HG03196 (cell line): ENCODE measurements at regions not wholly inside any gene's neighbourhood (a gene's known extent, or its start where the extent isn't known, plus 50 kb on each side); places are given as distances from the start of the nearest gene placed in this dataset.

ENCODE experiments used
- ATAC-seq: cut with Tn5 transposase; IDR thresholded peaks from one replicate; pipeline ENCODE4 v1.9.1; 2021; ENCODE audit not compliant: unreplicated experiment

- ATAC-seq, result no peak
Observed at GRCh38 chr11:95335989-95336388, 105.0 kb upstream of the SESN3 start.

GRCh38 chr11:95331161-95331560, 100.2 kb upstream of the SESN3 start:
- no peak for ATAC-seq

GRCh38 chr11:95330302-95330701, 99.3 kb upstream of the SESN3 start:
- ATAC-seq, result no peak

- no peak for ATAC-seq
Observed at GRCh38 chr11:95327273-95327948, 96.4 kb upstream of the SESN3 start.

- ATAC-seq, result no peak
Observed at GRCh38 chr11:95325777-95326258, 94.8 kb upstream of the SESN3 start.

GRCh38 chr11:95324826-95325225, 93.8 kb upstream of the SESN3 start:
- ATAC-seq, result no peak

- ATAC-seq, result no peak
Observed at GRCh38 chr11:95322539-95322938, 91.5 kb upstream of the SESN3 start.

- ATAC-seq, result no peak
Observed at GRCh38 chr11:95318498-95318897, 87.5 kb upstream of the SESN3 start.

GRCh38 chr11:95308512-95309035, 77.6 kb upstream of the SESN3 start:
- ATAC-seq, result no peak

- ATAC-seq, result no peak
Observed at GRCh38 chr11:95307286-95307685, 76.3 kb upstream of the SESN3 start.

- no peak for ATAC-seq
Observed at GRCh38 chr11:95306801-95307200, 75.8 kb upstream of the SESN3 start.

- ATAC-seq, result no peak
Observed at GRCh38 chr11:95306123-95306522, 75.1 kb upstream of the SESN3 start.

GRCh38 chr11:95305705-95306104, 74.7 kb upstream of the SESN3 start:
- no peak for ATAC-seq

- ATAC-seq, result no peak
Observed at GRCh38 chr11:95304777-95305176, 73.8 kb upstream of the SESN3 start.

- no peak for ATAC-seq
Observed at GRCh38 chr11:95302211-95302610, 71.2 kb upstream of the SESN3 start.

GRCh38 chr11:95301474-95301873, 70.5 kb upstream of the SESN3 start:
- ATAC-seq, result no peak

- no peak for ATAC-seq
Observed at GRCh38 chr11:95299078-95299679, 68.2 kb upstream of the SESN3 start.

- ATAC-seq, result no peak
Observed at GRCh38 chr11:95297680-95298452, 66.9 kb upstream of the SESN3 start.

GRCh38 chr11:95296621-95297025, 65.6 kb upstream of the SESN3 start:
- ATAC-seq, result peak; percentile 93

- ATAC-seq, result no peak
Observed at GRCh38 chr11:95296165-95296564, 65.2 kb upstream of the SESN3 start.

GRCh38 chr11:95295382-95296149, 64.6 kb upstream of the SESN3 start:
- ATAC-seq, result no peak
